HCT116 (cell line): ENCODE measurements at regions not wholly inside any gene's neighbourhood (a gene's known extent, or its start where the extent isn't known, plus 50 kb on each side); places are given as distances from the start of the nearest gene placed in this dataset.

Source experiments
- ATAC-seq: fragments of 200-7000 bp; cut with Tn5 transposase; 2 replicates; pipeline ENCODE4 v1.9.1; 2020; ENCODE audit warnings: mild to moderate bottlenecking, moderate library complexity
- BruUV-seq: library from RNA; stranded (reverse); fragments of 400-500 nt; replicated peaks from 2 replicates; lab custom pipeline; 2021; lab: Mats Ljungman, UMichigan
- CTCF ChIA-PET: fragments of 300-600 bp; sonication (Branson Sonifier 250); formaldehyde crosslinking; loops from one replicate; lab custom pipeline; 2021; ENCODE audit warnings: antibody characterized with exemption; lab: Charles Lee
- POLR2A ChIA-PET: fragments of 300-600, 350-600 bp; sonication (Branson Sonifier 250); formaldehyde crosslinking; loops from one replicate; lab custom pipeline; 2021; ENCODE audit warnings: antibody characterized with exemption; lab: Charles Lee
- RAD21 ChIA-PET, 2 experiments: fragments of 300-600 bp; sonication (Branson Sonifier 250); formaldehyde crosslinking; loops; one replicate each; lab custom pipeline; 2023; ENCODE audit warnings: low total read pairs in 2 of 2; ENCODE audit not compliant: uncharacterized antibody in 2 of 2, unreplicated experiment in 2 of 2, low non-redundant PET in 1 of 2; lab: Charles Lee
- DNase-seq: peaks from one replicate; pipeline ENCODE4 v3.0.0-alpha.2; 2010; ENCODE audit warnings: low read depth, low spot score
- H2AFZ ChIP-seq: fragments of 200-600 bp; shearing (Covaris generic), sonication (generic); 2 replicates; pipeline ENCODE4 v1.6.1; 2017; ENCODE audit warnings: low read depth, mixed run types, mixed read lengths, antibody characterized with exemption, low read length; ENCODE audit not compliant: poor library complexity, severe bottlenecking
- H3K27ac ChIP-seq: 2 replicates; pipeline ENCODE4 v1.5.1; 2012; ENCODE audit warnings: low read depth, low read length
- H3K27me3 ChIP-seq: fragments of 200-600 bp; sonication (generic); 2 replicates; pipeline ENCODE4 v1.6.1; 2016; ENCODE audit warnings: mixed run types, low read length, mixed read lengths; ENCODE audit not compliant: insufficient read depth
- H3K36me3 ChIP-seq, 2 experiments: fragments of 200-500 bp in 1 of 2; fragments of 200-600 bp in 1 of 2; sonication (Bioruptor generic) in 1 of 2; sonication (generic) in 1 of 2; 2 replicates each; pipeline versions ENCODE4 v1.5.1 to v1.6.1; 2014 to 2016; ENCODE audit warnings: low read length in 2 of 2, inconsistent platforms in 1 of 2, mixed read lengths in 1 of 2, mixed run types in 1 of 2; ENCODE audit not compliant: insufficient read depth in 2 of 2, control insufficient read depth in 1 of 2
- H3K4me1 ChIP-seq, 2 experiments: fragments of 200-600 bp in 1 of 2; sonication (generic) in 1 of 2; 2 replicates each; pipeline versions ENCODE4 v1.5.1 to v1.6.1; 2012 to 2017; ENCODE audit warnings: low read length in 2 of 2, inconsistent platforms in 1 of 2, mild to moderate bottlenecking in 1 of 2, mixed read lengths in 1 of 2, mixed run types in 1 of 2, moderate library complexity in 1 of 2; ENCODE audit not compliant: insufficient read depth in 2 of 2, control insufficient read depth in 1 of 2
- H3K4me2 ChIP-seq: fragments of 200-600 bp; sonication (generic); 2 replicates; pipeline ENCODE4 v1.6.1; 2017; ENCODE audit warnings: mixed run types, low read length, mixed read lengths
- H3K4me3 ChIP-seq, 2 experiments: fragments of 200-600 bp in 1 of 2; sonication (generic) in 1 of 2; replicated peaks in 1 of 2; 2 replicates each; pipeline ENCODE4 v1.5.1; 2011 to 2016; ENCODE audit warnings: low read length in 2 of 2, control low read depth in 1 of 2, low read depth in 1 of 2, mild to moderate bottlenecking in 1 of 2, mixed read lengths in 1 of 2, mixed run types in 1 of 2
- H3K79me2 ChIP-seq: fragments of 200-600 bp; sonication (generic); 2 replicates; pipeline ENCODE4 v1.6.1; 2017; ENCODE audit warnings: mild to moderate bottlenecking, mixed run types, low read length, moderate library complexity, mixed read lengths; ENCODE audit not compliant: insufficient read depth
- H3K9ac ChIP-seq: fragments of 200-600 bp; sonication (generic); 2 replicates; pipeline ENCODE4 v1.6.1; 2016; ENCODE audit warnings: low read length, mixed read lengths
- H3K9me2 ChIP-seq: fragments of 200-600 bp; sonication (generic), shearing (Covaris generic); 2 replicates; pipeline ENCODE4 v1.6.1; 2017; ENCODE audit warnings: mixed run types, mild to moderate bottlenecking, moderate library complexity; ENCODE audit not compliant: insufficient read depth
- H3K9me3 ChIP-seq, 2 experiments: fragments of 200-500 bp in 1 of 2; fragments of 200-600 bp in 1 of 2; sonication (Bioruptor generic) in 1 of 2; sonication (generic) in 1 of 2; 2 replicates each; pipeline ENCODE4 v1.6.1; 2014 to 2017; ENCODE audit warnings: low read length in 2 of 2, mixed read lengths in 2 of 2, inconsistent platforms in 1 of 2, low read depth in 1 of 2, mild to moderate bottlenecking in 1 of 2, mixed run types in 1 of 2, moderate library complexity in 1 of 2; ENCODE audit not compliant: control insufficient read depth in 1 of 2, insufficient read depth in 1 of 2
- H4K20me1 ChIP-seq: fragments of 200-600 bp; sonication (generic), shearing (Covaris generic); 2 replicates; pipeline ENCODE4 v1.6.1; 2017; ENCODE audit warnings: mixed run types, mild to moderate bottlenecking, moderate library complexity; ENCODE audit not compliant: insufficient read depth
- CBX3 ChIP-seq: IDR thresholded peaks from 2 replicates; pipeline ENCODE4 v1.6.1; 2012; ENCODE audit warnings: low read depth
- POLR2A ChIP-seq: IDR thresholded peaks from 2 replicates; pipeline ENCODE4 v1.7.0; 2011; ENCODE audit warnings: borderline replicate concordance; ENCODE audit not compliant: insufficient read depth, insufficient read length; ENCODE audit errors: extremely low read depth
- RAD21 ChIP-seq: IDR thresholded peaks from 2 replicates; pipeline ENCODE4 v1.6.1; 2012; ENCODE audit warnings: low read depth, mild to moderate bottlenecking
- SRF ChIP-seq: IDR thresholded peaks from 2 replicates; pipeline ENCODE4 v1.6.1; 2012; ENCODE audit warnings: low read depth
- ZBTB33 ChIP-seq: IDR thresholded peaks from 2 replicates; pipeline ENCODE4 v1.6.1; 2011; ENCODE audit warnings: mild to moderate bottlenecking, low read length, moderate library complexity; ENCODE audit not compliant: insufficient replicate concordance; ENCODE audit errors: extremely low read depth
- intact Hi-C: fragments of 100-400 bp; cut with micrococcal nuclease; formaldehyde crosslinking; loops from 2 replicates; pipeline ENCODE4 v1.10.0; 2022

GRCh38 chr5:73282383-73282782 lies 109.4 kb downstream of the TMEM174 start:
- ATAC-seq = no peak
- Histone ChIP-seq H3K27me3 (no peaks in the 10 kb centered on the region), H4K20me1 (no peaks in the 10 kb centered on the region)

More at GRCh38 chr5:73282383-73282782, 109.4 kb downstream of the TMEM174 start:
- Histone ChIP-seq H3K4me3 (no peak overlapping the region), H3K4me1 (peaks cover 14 to 15% of the 10 kb centered on the region in 2 experiments), H3K4me2 (no peak overlapping the region), H3K36me3 (no peaks in the 10 kb centered on the region), H2AFZ (no peak overlapping the region), H3K9me2 (no peaks in the 10 kb centered on the region), H3K9ac (no peak overlapping the region), H3K27ac (no peak overlapping the region), H3K79me2 (no peaks in the 10 kb centered on the region), H3K9me3 (no peaks in the 10 kb centered on the region)
- RAD21 ChIA-PET = no interaction called here
- intact Hi-C loops = no loop called here
- CTCF ChIA-PET = no interaction called here
- TF ChIP-seq ZBTB33 (no peak), SRF (no peak), POLR2A (no peak), RAD21 (no peak), CBX3 (no peak)
- POLR2A ChIA-PET = no interaction called here
- DNase-seq = no peak
- BruUV-seq = no TSS peak
